22Rv1 (cell line): ENCODE measurements at regions not wholly inside any gene's neighbourhood (a gene's known extent, or its start where the extent isn't known, plus 50 kb on each side); places are given as distances from the start of the nearest gene placed in this dataset.

Experiments used
- H3K27ac ChIP-seq: fragments of 450-650 bp; 2 replicates; pipeline ENCODE4 v1.5.1; 2017
- CTCF ChIP-seq: fragments of 450-650 bp; IDR thresholded peaks from 2 replicates; pipeline ENCODE4 v1.5.1; 2017; ENCODE audit warnings: mild to moderate bottlenecking
- ZFX ChIP-seq: fragments of 450-650 bp; IDR thresholded peaks from 2 replicates; pipeline ENCODE4 v1.6.1; 2017; ENCODE audit warnings: antibody characterized with exemption, borderline replicate concordance

- no peak for TF ChIP-seq ZFX
- TF ChIP-seq CTCF, result no peak
- no peak overlapping the region for H3K27ac ChIP-seq
Measured at GRCh38 chr16:72500545-72500944, 328.6 kb upstream of the PMFBP1 start.

GRCh38 chr16:72493716-72494415, 321.9 kb upstream of the PMFBP1 start:
- TF ChIP-seq CTCF, result no peak
- TF ChIP-seq ZFX, result no peak
- H3K27ac ChIP-seq, result no peak overlapping the region

GRCh38 chr16:72487283-72487682, 315.3 kb upstream of the PMFBP1 start:
- no peak for TF ChIP-seq CTCF
- no peak for TF ChIP-seq ZFX
- no peak overlapping the region for H3K27ac ChIP-seq

GRCh38 chr16:72482695-72483094, 310.7 kb upstream of the PMFBP1 start:
- H3K27ac ChIP-seq, result no peak overlapping the region
- TF ChIP-seq ZFX (no peak), CTCF (no peak)

GRCh38 chr16:72481419-72481818, 309.5 kb upstream of the PMFBP1 start:
- TF ChIP-seq CTCF, result no peak
- no peak for TF ChIP-seq ZFX
- no peak overlapping the region for H3K27ac ChIP-seq

GRCh38 chr16:72480911-72481310, 309.0 kb upstream of the PMFBP1 start:
- H3K27ac ChIP-seq, result no peak overlapping the region
- no peak for TF ChIP-seq CTCF
- no peak for TF ChIP-seq ZFX

GRCh38 chr16:72475688-72476087, 303.7 kb upstream of the PMFBP1 start:
- H3K27ac ChIP-seq, result no peak overlapping the region
- TF ChIP-seq CTCF, result no peak
- no peak for TF ChIP-seq ZFX
